NT2/D1 (cell line): ENCODE measurements at regions not wholly inside any gene's neighbourhood (a gene's known extent, or its start where the extent isn't known, plus 50 kb on each side); places are given as distances from the start of the nearest gene placed in this dataset.
"Not testable (repeated sequence)": the region's sequence is repeated elsewhere in the genome, so short reads cannot be mapped to it uniquely, and the experiment has no call there.

Experiments used
- DNase-seq: peaks from one replicate; pipeline ENCODE4 v3.0.0-alpha.2; 2011; ENCODE audit warnings: low read depth, low spot score
- H3K27me3 ChIP-seq: 2 replicates; pipeline ENCODE4 v1.6.0; 2011; ENCODE audit warnings: mild to moderate bottlenecking; ENCODE audit not compliant: insufficient read length, insufficient read depth
- H3K36me3 ChIP-seq: 2 replicates; pipeline ENCODE4 v1.6.1; 2011; ENCODE audit warnings: mild to moderate bottlenecking, low read length, mixed read lengths; ENCODE audit not compliant: insufficient read depth, insufficient read length
- H3K4me1 ChIP-seq: 2 replicates; pipeline ENCODE4 v1.5.1; 2011; ENCODE audit not compliant: insufficient read depth, insufficient read length
- H3K4me3 ChIP-seq: 2 replicates; pipeline ENCODE4 v1.5.1; 2011; ENCODE audit warnings: low read depth; ENCODE audit not compliant: insufficient read length
- H3K9ac ChIP-seq: 2 replicates; pipeline ENCODE4 v1.6.0; 2011; ENCODE audit warnings: low read depth; ENCODE audit not compliant: insufficient read length
- H3K9me3 ChIP-seq: 2 replicates; pipeline ENCODE4 v1.5.1; 2011; ENCODE audit warnings: mild to moderate bottlenecking, low read length; ENCODE audit not compliant: insufficient read depth
- SUZ12 ChIP-seq: IDR thresholded peaks from 2 replicates; pipeline ENCODE4 v1.6.1; 2011; ENCODE audit not compliant: insufficient read length, insufficient read depth; ENCODE audit errors: extremely low read depth
- YY1 ChIP-seq: IDR thresholded peaks from 2 replicates; pipeline ENCODE4 v1.6.1; 2011; ENCODE audit not compliant: insufficient read length, insufficient read depth
- ZNF274 ChIP-seq: IDR thresholded peaks from 2 replicates; pipeline ENCODE4 v1.6.1; 2011; ENCODE audit warnings: mild to moderate bottlenecking, low read depth, low read length

GRCh38 chrX:10697616-10698317 lies 77.4 kb upstream of the MID1 start:
- TF ChIP-seq SUZ12 (no peak), ZNF274 (no peak), YY1 (no peak)
- H3K36me3 ChIP-seq = no peaks in the 10 kb centered on the region
- no peaks in the 10 kb centered on the region for H3K4me1 ChIP-seq
- no peak overlapping the region for H3K9ac ChIP-seq
- no peak overlapping the region for H3K4me3 ChIP-seq
- H3K9me3 ChIP-seq = no peaks in the 10 kb centered on the region; the same call in 1 of the 2 replicates
- DNase-seq = no peak
- no peaks in the 10 kb centered on the region for H3K27me3 ChIP-seq

- H3K9me3 ChIP-seq = no peaks in the 10 kb centered on the region
- H3K4me1 ChIP-seq = no peaks in the 10 kb centered on the region
- H3K36me3 ChIP-seq = no peaks in the 10 kb centered on the region
- no peak overlapping the region for H3K9ac ChIP-seq
- no peak overlapping the region for H3K4me3 ChIP-seq
- no peaks in the 10 kb centered on the region for H3K27me3 ChIP-seq
- TF ChIP-seq YY1 = no peak
- no peak for TF ChIP-seq ZNF274
- no peak for TF ChIP-seq SUZ12
- DNase-seq = no peak
Observed at GRCh38 chrX:10698318-10698640, 77.9 kb upstream of the MID1 start.

DNA sequence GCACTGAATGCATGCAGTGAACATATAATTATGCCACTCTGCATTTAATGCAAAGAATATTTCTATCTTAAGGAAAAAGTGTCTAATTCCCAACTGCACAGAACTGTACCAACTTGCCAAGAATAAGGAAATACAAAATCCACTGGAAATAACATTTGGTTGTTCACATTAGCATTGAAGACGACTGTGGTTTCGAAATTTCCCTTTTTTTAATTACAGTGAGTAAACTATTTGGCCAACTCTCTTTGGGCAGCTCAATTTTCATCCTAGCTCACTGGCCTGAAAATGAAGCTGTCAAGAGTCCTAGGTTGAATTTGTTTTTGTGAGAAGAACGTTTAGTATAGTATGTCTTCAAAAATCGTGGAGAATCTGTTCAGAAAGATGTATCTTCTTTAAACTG lies 81.6 kb upstream of the MID1 start:
- H3K9ac ChIP-seq = no peak overlapping the region
- no peaks in the 10 kb centered on the region for H3K36me3 ChIP-seq
- TF ChIP-seq YY1 (no peak), ZNF274 (no peak), SUZ12 (no peak)
- DNase-seq = no peak
- no peaks in the 10 kb centered on the region for H3K4me1 ChIP-seq
- no peak overlapping the region for H3K4me3 ChIP-seq
- no peaks in the 10 kb centered on the region for H3K27me3 ChIP-seq
- H3K9me3 ChIP-seq = 0 out of 2 replicates have a peak, but pooled peaks cover 3% of the 10 kb centered on the region

DNA sequence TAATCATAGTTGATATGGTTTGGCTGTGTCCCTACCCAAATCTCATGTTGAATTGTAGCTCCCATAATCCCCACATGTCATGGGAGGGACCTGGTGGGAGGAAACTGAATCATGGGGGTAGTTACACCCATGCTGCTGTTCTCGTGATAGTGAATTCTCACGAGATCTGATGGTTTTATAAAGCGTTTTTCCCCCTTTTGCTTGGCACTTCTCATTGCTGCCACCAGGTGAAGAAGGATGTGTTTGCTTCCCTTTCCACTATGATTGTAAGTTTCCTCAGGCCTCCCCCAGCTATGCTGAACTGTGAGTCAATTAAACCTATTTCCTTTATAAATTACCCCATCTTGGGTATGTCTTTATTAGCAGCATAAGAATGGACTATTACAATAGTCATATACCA lies 86.0 kb upstream of the MID1 start:
- not testable (repeated sequence) for H3K4me3 ChIP-seq, H3K36me3 ChIP-seq, H3K27me3 ChIP-seq, H3K4me1 ChIP-seq, H3K9me3 ChIP-seq, H3K9ac ChIP-seq, DNase-seq

GRCh38 chrX:10707773-10708172 lies 87.4 kb upstream of the MID1 start:
- Histone ChIP-seq H3K36me3 (no peaks in the 10 kb centered on the region), H3K4me1 (no peaks in the 10 kb centered on the region)
- TF ChIP-seq YY1 (no peak), SUZ12 (no peak), ZNF274 (no peak)

GRCh38 chrX:10709276-10709675 lies 88.9 kb upstream of the MID1 start:
- no peak for TF ChIP-seq YY1
- TF ChIP-seq ZNF274 = no peak
- no peak for TF ChIP-seq SUZ12
- DNase-seq = no peak
- Histone ChIP-seq H3K4me3 (no peak overlapping the region), H3K9me3 (0 out of 2 replicates have a peak, but pooled peaks cover 4% of the 10 kb centered on the region), H3K36me3 (no peaks in the 10 kb centered on the region), H3K9ac (no peak overlapping the region), H3K4me1 (no peaks in the 10 kb centered on the region), H3K27me3 (no peaks in the 10 kb centered on the region)

More at GRCh38 chrX:10707773-10708172, 87.4 kb upstream of the MID1 start:
- Histone ChIP-seq H3K4me3 (no peak overlapping the region), H3K9ac (no peak overlapping the region), H3K9me3 (0 out of 2 replicates have a peak, but pooled peaks cover 4% of the 10 kb centered on the region), H3K27me3 (no peaks in the 10 kb centered on the region)
- DNase-seq = no peak

DNA sequence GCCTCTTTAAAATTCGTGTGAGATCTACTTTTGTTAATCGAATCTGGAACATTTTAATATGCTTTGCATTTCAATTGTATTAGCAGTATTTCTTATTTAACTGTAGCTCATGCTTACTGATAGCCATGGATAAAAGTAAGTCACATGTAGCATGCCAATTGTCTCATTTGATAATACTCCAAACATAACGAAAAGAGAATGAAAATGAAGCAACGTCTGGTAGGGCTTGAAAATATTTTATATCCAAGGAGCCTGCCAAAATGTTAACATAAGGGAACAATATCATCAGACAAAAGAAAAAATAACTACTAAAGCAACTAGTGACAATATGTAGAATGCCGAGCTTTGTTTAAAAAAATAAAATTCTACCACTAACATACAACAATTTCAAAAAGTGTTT lies 94.1 kb upstream of the MID1 start:
- Histone ChIP-seq H3K4me1 (no peaks in the 10 kb centered on the region), H3K4me3 (no peak overlapping the region), H3K36me3 (no peaks in the 10 kb centered on the region), H3K9ac (no peak overlapping the region), H3K27me3 (no peaks in the 10 kb centered on the region), H3K9me3 (no peaks in the 10 kb centered on the region; the same call in 1 of the 2 replicates)
- no peak for TF ChIP-seq SUZ12
- TF ChIP-seq YY1 = no peak
- no peak for TF ChIP-seq ZNF274
- no peak for DNase-seq

- no peak for TF ChIP-seq YY1
- TF ChIP-seq ZNF274 = no peak
- TF ChIP-seq SUZ12 = no peak
- H3K4me3 ChIP-seq = no peak overlapping the region
- no peaks in the 10 kb centered on the region for H3K9me3 ChIP-seq
- peak; percentile 40 for DNase-seq
- H3K9ac ChIP-seq = no peak overlapping the region
- no peaks in the 10 kb centered on the region for H3K27me3 ChIP-seq
- no peaks in the 10 kb centered on the region for H3K36me3 ChIP-seq
- no peaks in the 10 kb centered on the region for H3K4me1 ChIP-seq
Observed at GRCh38 chrX:10722851-10723250, 102.5 kb upstream of the MID1 start.
